Keratinocyte (primary cell): ENCODE measurements at regions not wholly inside any gene's neighbourhood (a gene's known extent, or its start where the extent isn't known, plus 50 kb on each side); places are given as distances from the start of the nearest gene placed in this dataset.

Experiments
- DNase-seq: peaks from one replicate; pipeline ENCODE4 v3.0.0-alpha.2; 2011; ENCODE audit warnings: low read depth, missing footprints, low spot score
- FAIRE-seq: peaks from 2 replicates; lab custom pipeline; 2011; peaks lifted over from hg19 to GRCh38; lab: Jason Lieb, UNC
- H2AFZ ChIP-seq: 2 replicates; pipeline ENCODE4 v1.6.0; 2012; ENCODE audit warnings: low read length, control low read depth, inconsistent platforms; ENCODE audit not compliant: control insufficient read depth
- H3K27ac ChIP-seq: 2 replicates; pipeline ENCODE4 v1.5.1; 2011; ENCODE audit warnings: low read length; ENCODE audit not compliant: control insufficient read depth, insufficient read depth
- H3K27me3 ChIP-seq: 3 replicates; pipeline ENCODE4 v1.6.0; 2011; ENCODE audit warnings: low read length; ENCODE audit not compliant: control insufficient read depth, insufficient read depth; ENCODE audit errors: extremely low read depth
- H3K36me3 ChIP-seq, 2 experiments: 2 replicates in 1 of 2; 3 replicates in 1 of 2; pipeline ENCODE4 v1.5.1; 2011; ENCODE audit warnings: low read length in 2 of 2, mild to moderate bottlenecking in 1 of 2; ENCODE audit not compliant: control insufficient read depth in 2 of 2, insufficient read depth in 2 of 2; ENCODE audit errors: extremely low read depth in 1 of 2
- H3K4me1 ChIP-seq: 3 replicates; pipeline ENCODE4 v1.5.1; 2011; ENCODE audit warnings: low read length; ENCODE audit not compliant: control insufficient read depth, insufficient read depth; ENCODE audit errors: extremely low read depth
- H3K4me2 ChIP-seq: 3 replicates; pipeline ENCODE4 v1.6.0; 2011; ENCODE audit warnings: low read depth, low read length; ENCODE audit not compliant: control insufficient read depth, insufficient read depth; ENCODE audit errors: extremely low read depth
- H3K4me3 ChIP-seq, 3 experiments: fragments of 200-600 bp in 1 of 3; sonication (generic) in 1 of 3; 2 replicates in 2 of 3; 3 replicates in 1 of 3; pipeline ENCODE4 v1.5.1; 2011 to 2016; ENCODE audit warnings: low read length in 3 of 3, mild to moderate bottlenecking in 3 of 3, control low read depth in 2 of 3, inconsistent platforms in 1 of 3, low read depth in 1 of 3, mixed read lengths in 1 of 3, mixed run types in 1 of 3, moderate library complexity in 1 of 3; ENCODE audit not compliant: control insufficient read depth in 2 of 3, insufficient read depth in 2 of 3; ENCODE audit errors: extremely low read depth in 1 of 3
- H3K79me2 ChIP-seq: 2 replicates; pipeline ENCODE4 v1.6.0; 2012; ENCODE audit warnings: low read length; ENCODE audit not compliant: control insufficient read depth, insufficient read depth
- H3K9ac ChIP-seq: 3 replicates; pipeline ENCODE4 v1.6.0; 2011; ENCODE audit warnings: low read length; ENCODE audit not compliant: control insufficient read depth, insufficient read depth; ENCODE audit errors: extremely low read depth
- H3K9me1 ChIP-seq: 3 replicates; pipeline ENCODE4 v1.6.0; 2011; ENCODE audit warnings: low read length; ENCODE audit not compliant: control insufficient read depth, insufficient read depth; ENCODE audit errors: extremely low read depth
- H3K9me3 ChIP-seq: 2 replicates; pipeline ENCODE4 v1.5.1; 2012; ENCODE audit warnings: low read depth, low read length; ENCODE audit not compliant: control insufficient read depth
- H4K20me1 ChIP-seq: 3 replicates; pipeline ENCODE4 v1.6.0; 2011; ENCODE audit warnings: low read length; ENCODE audit not compliant: control insufficient read depth, insufficient read depth; ENCODE audit errors: extremely low read depth
- EZH2 ChIP-seq: IDR thresholded peaks from one replicate; pipeline ENCODE4 v1.6.1; 2012; ENCODE audit warnings: inconsistent platforms, mild to moderate bottlenecking, low read length, moderate library complexity
- dilution Hi-C: fragments of 300-500 bp; cut with MboI; formaldehyde crosslinking; loops from one replicate; pipeline ENCODE4 v1.7.0; 2020; ENCODE audit warnings: low sequenced_read_pairs; ENCODE audit not compliant: extremely low pct_ligation_motif_present
- TF ChIP-seq, protein P1 (sequence below), 3 experiments: IDR thresholded peaks in 1 of 3; conservative IDR thresholded peaks in 1 of 3; optimal IDR thresholded peaks in 1 of 3; 2 replicates in 2 of 3; 3 replicates in 1 of 3; pipeline versions ENCODE3 to v1.5.1; 2011; ENCODE audit warnings: low read length in 3 of 3, mild to moderate bottlenecking in 3 of 3, moderate library complexity in 2 of 3, control low read depth in 1 of 3, inconsistent platforms in 1 of 3; ENCODE audit not compliant: insufficient read depth in 2 of 3; ENCODE audit errors: extremely low read depth in 1 of 3

- Histone ChIP-seq H3K4me2 (no peak overlapping the region), H3K9ac (no peak overlapping the region), H3K36me3 (no peaks in the 10 kb centered on the region), H3K9me1 (no peaks in the 10 kb centered on the region), H3K4me1 (no peaks in the 10 kb centered on the region), H3K9me3 (no peaks in the 10 kb centered on the region), H3K27me3 (no peaks in the 10 kb centered on the region), H4K20me1 (no peaks in the 10 kb centered on the region), H3K27ac (no peak overlapping the region), H3K79me2 (no peaks in the 10 kb centered on the region), H3K4me3 (no peak overlapping the region), H2AFZ (no peak overlapping the region)
- no peak for FAIRE-seq
- no peak for DNase-seq
- dilution Hi-C loops = no loop called here
- no peak for TF ChIP-seq EZH2
These were observed 162.5 kb upstream of the PDE3A start for GRCh38 chr12:20205854-20206253.

- TF ChIP-seq, protein P1, sequence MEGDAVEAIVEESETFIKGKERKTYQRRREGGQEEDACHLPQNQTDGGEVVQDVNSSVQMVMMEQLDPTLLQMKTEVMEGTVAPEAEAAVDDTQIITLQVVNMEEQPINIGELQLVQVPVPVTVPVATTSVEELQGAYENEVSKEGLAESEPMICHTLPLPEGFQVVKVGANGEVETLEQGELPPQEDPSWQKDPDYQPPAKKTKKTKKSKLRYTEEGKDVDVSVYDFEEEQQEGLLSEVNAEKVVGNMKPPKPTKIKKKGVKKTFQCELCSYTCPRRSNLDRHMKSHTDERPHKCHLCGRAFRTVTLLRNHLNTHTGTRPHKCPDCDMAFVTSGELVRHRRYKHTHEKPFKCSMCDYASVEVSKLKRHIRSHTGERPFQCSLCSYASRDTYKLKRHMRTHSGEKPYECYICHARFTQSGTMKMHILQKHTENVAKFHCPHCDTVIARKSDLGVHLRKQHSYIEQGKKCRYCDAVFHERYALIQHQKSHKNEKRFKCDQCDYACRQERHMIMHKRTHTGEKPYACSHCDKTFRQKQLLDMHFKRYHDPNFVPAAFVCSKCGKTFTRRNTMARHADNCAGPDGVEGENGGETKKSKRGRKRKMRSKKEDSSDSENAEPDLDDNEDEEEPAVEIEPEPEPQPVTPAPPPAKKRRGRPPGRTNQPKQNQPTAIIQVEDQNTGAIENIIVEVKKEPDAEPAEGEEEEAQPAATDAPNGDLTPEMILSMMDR (optimal IDR thresholded peaks at IDR 0.05 in 1 of 3, IDR thresholded peaks at IDR 0.05 in 1 of 3, conservative IDR thresholded peaks at IDR 0.05 in 1 of 3; ENCODE audit: extremely low read depth in 1 of 3, insufficient read depth in 2 of 3, low read length in 3 of 3) = no peak
- TF ChIP-seq EZH2 = no peak
- Histone ChIP-seq H3K36me3 (no peaks in the 10 kb centered on the region), H3K9me3 (no peaks in the 10 kb centered on the region), H3K79me2 (no peaks in the 10 kb centered on the region), H3K27me3 (no peaks in the 10 kb centered on the region), H3K4me2 (no peak overlapping the region), H3K9me1 (no peaks in the 10 kb centered on the region), H3K9ac (no peak overlapping the region), H3K27ac (no peak overlapping the region), H2AFZ (no peak overlapping the region), H3K4me1 (no peaks in the 10 kb centered on the region), H4K20me1 (no peaks in the 10 kb centered on the region), H3K4me3 (no peak overlapping the region)
- DNase-seq (no peak), FAIRE-seq (no peak)
- dilution Hi-C loops = no loop called here
These were observed 161.9 kb upstream of the PDE3A start for GRCh38 chr12:20206410-20206809.

DNA sequence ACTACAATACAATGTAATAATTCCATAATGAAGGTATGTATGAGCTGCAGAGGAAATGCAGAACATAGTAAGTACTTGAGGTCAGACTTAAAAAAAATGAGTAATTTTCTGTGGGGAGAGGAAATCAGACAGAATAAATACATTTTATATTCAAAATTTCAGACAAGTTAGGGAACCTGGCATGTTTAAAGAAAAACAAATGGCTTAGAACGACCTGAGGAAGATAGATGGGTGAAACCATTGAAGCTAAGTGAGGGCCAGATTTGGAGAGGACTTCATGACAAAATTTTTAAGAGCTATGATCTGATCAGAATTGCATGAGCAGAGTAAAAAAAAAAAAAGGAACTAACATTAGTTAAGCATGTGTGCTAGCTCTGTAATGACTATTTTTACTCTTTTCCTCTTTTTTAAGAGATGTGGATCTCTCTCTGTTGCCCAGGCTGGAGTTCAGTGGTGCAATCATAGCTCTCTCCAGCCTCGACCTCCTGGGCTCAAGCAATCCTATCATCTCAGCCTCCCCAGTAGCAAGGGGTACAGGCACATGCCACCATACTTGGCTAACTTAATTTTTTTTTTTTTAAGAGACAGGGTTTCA is 157.6 kb upstream of the PDE3A start:
- TF ChIP-seq, protein P1 (optimal IDR thresholded peaks at IDR 0.05 in 1 of 3, IDR thresholded peaks at IDR 0.05 in 1 of 3, conservative IDR thresholded peaks at IDR 0.05 in 1 of 3; ENCODE audit: extremely low read depth in 1 of 3, insufficient read depth in 2 of 3, low read length in 3 of 3) = no peak
- TF ChIP-seq EZH2 = no peak
- Histone ChIP-seq H2AFZ (no peak overlapping the region), H3K4me3 (no peak overlapping the region), H3K9ac (no peak overlapping the region), H3K4me1 (peaks cover 4% of the 10 kb centered on the region), H3K9me1 (no peaks in the 10 kb centered on the region), H4K20me1 (no peaks in the 10 kb centered on the region), H3K79me2 (no peaks in the 10 kb centered on the region), H3K27ac (no peak overlapping the region), H3K27me3 (no peaks in the 10 kb centered on the region), H3K4me2 (no peak overlapping the region), H3K9me3 (no peaks in the 10 kb centered on the region), H3K36me3 (no peaks in the 10 kb centered on the region)
- FAIRE-seq = no peak
- dilution Hi-C loops = no loop called here
- DNase-seq = no peak
